CD8-positive, alpha-beta memory T cell (primary cell): ENCODE measurements at regions not wholly inside any gene's neighbourhood (a gene's known extent, or its start where the extent isn't known, plus 50 kb on each side); places are given as distances from the start of the nearest gene placed in this dataset.
"Not testable (repeated sequence)": the region's sequence is repeated elsewhere in the genome, so short reads cannot be mapped to it uniquely, and the experiment has no call there.

Source experiments
- CTCF ChIA-PET: fragments of 350-600 bp; sonication (Branson Sonifier 250); formaldehyde crosslinking; loops from one replicate; lab custom pipeline; 2021; ENCODE audit warnings: antibody characterized with exemption; lab: Charles Lee
- POLR2A ChIA-PET: fragments of 350-600 bp; sonication (Branson Sonifier 250); formaldehyde crosslinking; loops from one replicate; lab custom pipeline; 2021; ENCODE audit warnings: antibody characterized with exemption; lab: Charles Lee
- DNase-seq, 5 donors: peaks; one replicate each; pipeline versions ENCODE4 v3.0.0 to v3.0.0-alpha.2; 2020 to 2022; ENCODE audit warnings: mixed read lengths in 1 of 5
- H3K27ac ChIP-seq: one replicate; pipeline ENCODE4 v1.7.0; 2013; ENCODE audit warnings: low read depth, mild to moderate bottlenecking, low read length, moderate library complexity
- H3K27me3 ChIP-seq: 2 replicates; pipeline ENCODE4 v1.7.0; 2013; ENCODE audit warnings: low read length, mild to moderate bottlenecking; ENCODE audit not compliant: insufficient read depth, poor library complexity, severe bottlenecking
- H3K36me3 ChIP-seq: 2 replicates; pipeline ENCODE4 v1.7.0; 2013; ENCODE audit warnings: mild to moderate bottlenecking, low read length, moderate library complexity; ENCODE audit not compliant: insufficient read depth
- H3K4me1 ChIP-seq: 2 replicates; pipeline ENCODE4 v1.7.0; 2013; ENCODE audit warnings: mild to moderate bottlenecking, low read length, moderate library complexity; ENCODE audit not compliant: insufficient read depth
- H3K4me3 ChIP-seq: 2 replicates; pipeline ENCODE4 v1.7.0; 2013; ENCODE audit warnings: mild to moderate bottlenecking, low read length
- H3K9me3 ChIP-seq: 2 replicates; pipeline ENCODE4 v1.7.0; 2013; ENCODE audit warnings: mild to moderate bottlenecking, low read length
- H3K27ac Mint-ChIP-seq, 8 donors: one replicate each; pipeline ENCODE4 v1.8.0; 2020 to 2021; ENCODE audit warnings: mixed read lengths in 8 of 8, mild to moderate bottlenecking in 6 of 8, inconsistent platforms in 3 of 8, moderate library complexity in 3 of 8
- H3K27me3 Mint-ChIP-seq, 2 donors: one replicate each; pipeline ENCODE4 v1.8.0; 2020 to 2021; ENCODE audit warnings: mixed read lengths in 2 of 2, mild to moderate bottlenecking in 1 of 2, moderate library complexity in 1 of 2
- H3K36me3 Mint-ChIP-seq, 3 donors: one replicate each; pipeline ENCODE4 v1.8.0; 2020 to 2021; ENCODE audit warnings: mixed read lengths in 3 of 3, inconsistent platforms in 1 of 3, mild to moderate bottlenecking in 1 of 3
- H3K4me1 Mint-ChIP-seq, 3 donors: one replicate each; pipeline ENCODE4 v1.8.0; 2020 to 2021; ENCODE audit warnings: mixed read lengths in 3 of 3, inconsistent platforms in 1 of 3, mild to moderate bottlenecking in 1 of 3
- H3K4me3 Mint-ChIP-seq, 7 donors: one replicate each; pipeline ENCODE4 v1.8.0; 2020 to 2021; ENCODE audit warnings: mixed read lengths in 7 of 7, mild to moderate bottlenecking in 6 of 7, moderate library complexity in 4 of 7, inconsistent platforms in 2 of 7
- H3K9me3 Mint-ChIP-seq, 5 donors: one replicate each; pipeline ENCODE4 v1.8.0; 2020 to 2022; ENCODE audit warnings: mixed read lengths in 5 of 5, mild to moderate bottlenecking in 3 of 5, moderate library complexity in 2 of 5, inconsistent platforms in 1 of 5

DNA sequence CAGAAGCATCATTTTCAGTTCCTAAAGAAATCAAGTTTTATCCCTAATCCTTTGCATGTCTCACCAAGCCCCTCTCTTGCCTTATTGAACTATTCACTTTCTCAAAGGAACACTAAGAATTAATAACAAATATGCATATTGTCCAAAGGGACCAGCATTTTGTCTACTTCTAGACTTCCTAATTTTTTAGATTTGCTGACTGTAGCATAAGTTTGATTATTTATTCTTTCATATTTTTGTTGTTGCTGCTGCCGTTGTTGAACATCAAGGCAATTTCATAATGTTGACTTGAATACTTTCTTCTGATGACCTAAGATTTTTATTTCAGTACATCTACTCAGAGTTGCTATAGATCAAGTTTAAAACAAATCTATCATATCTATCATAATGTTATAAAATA is 111.2 kb upstream of the HAPLN1 start:
- Histone ChIP-seq H3K27me3 (no peaks in the 10 kb centered on the region), H3K9me3 (no peaks in the 10 kb centered on the region), H3K36me3 (no peaks in the 10 kb centered on the region), H3K4me1 (no peaks in the 10 kb centered on the region), H3K4me3 (no peak overlapping the region), H3K27ac (no peak overlapping the region)
- no peaks in the 10 kb centered on the region for H3K4me1 Mint-ChIP-seq
- no peak for DNase-seq
- no peaks in the 10 kb centered on the region for H3K36me3 Mint-ChIP-seq
- CTCF ChIA-PET, result no interaction called here
- no peak overlapping the region for H3K4me3 Mint-ChIP-seq
- H3K9me3 Mint-ChIP-seq, result peaks cover 0 to 8% (median 6%) of the 10 kb centered on the region in 5 donors
- H3K27ac Mint-ChIP-seq, result no peak overlapping the region
- no peaks in the 10 kb centered on the region for H3K27me3 Mint-ChIP-seq
- POLR2A ChIA-PET, result no interaction called here

- no peaks in the 10 kb centered on the region for H3K4me1 ChIP-seq
- H3K4me3 ChIP-seq, result no peak overlapping the region
- no peak overlapping the region for H3K27ac ChIP-seq
- Mint-ChIP-seq H3K27me3 (no peaks in the 10 kb centered on the region), H3K4me1 (no peaks in the 10 kb centered on the region), H3K4me3 (no peak overlapping the region), H3K27ac (no peak overlapping the region), H3K36me3 (no peaks in the 10 kb centered on the region), H3K9me3 (peaks cover 0 to 17% (median 6%) of the 10 kb centered on the region in 5 donors)
- H3K36me3 ChIP-seq, result no peaks in the 10 kb centered on the region
- no peak for DNase-seq
- no peaks in the 10 kb centered on the region for H3K9me3 ChIP-seq
- no peaks in the 10 kb centered on the region for H3K27me3 ChIP-seq
- CTCF ChIA-PET, result no interaction called here
- POLR2A ChIA-PET, result no interaction called here
Measured at GRCh38 chr5:83827111-83827557, 106.5 kb upstream of the HAPLN1 start.

GRCh38 chr5:83817591-83817990 is 96.9 kb upstream of the HAPLN1 start:
- Mint-ChIP-seq H3K4me1 (no peaks in the 10 kb centered on the region), H3K36me3 (no peaks in the 10 kb centered on the region), H3K9me3 (peaks cover 0 to 11% (median 3%) of the 10 kb centered on the region in 5 donors), H3K27me3 (no peaks in the 10 kb centered on the region), H3K4me3 (no peak overlapping the region), H3K27ac (no peak overlapping the region)
- POLR2A ChIA-PET, result no interaction called here
- DNase-seq, result no peak
- H3K4me1 ChIP-seq, result no peaks in the 10 kb centered on the region
- no peak overlapping the region for H3K4me3 ChIP-seq
- no peak overlapping the region for H3K27ac ChIP-seq
- CTCF ChIA-PET, result no interaction called here
- no peaks in the 10 kb centered on the region for H3K27me3 ChIP-seq
- H3K9me3 ChIP-seq, result no peaks in the 10 kb centered on the region
- H3K36me3 ChIP-seq, result no peaks in the 10 kb centered on the region

GRCh38 chr5:83815661-83816060 is 95.0 kb upstream of the HAPLN1 start:
- H3K36me3 ChIP-seq, result no peaks in the 10 kb centered on the region
- Mint-ChIP-seq H3K27me3 (no peaks in the 10 kb centered on the region), H3K9me3 (peaks cover 1 to 5% (median 3%) of the 10 kb centered on the region in 5 donors), H3K36me3 (no peaks in the 10 kb centered on the region), H3K4me1 (no peaks in the 10 kb centered on the region), H3K4me3 (no peak overlapping the region), H3K27ac (no peak overlapping the region)
- H3K27ac ChIP-seq, result no peak overlapping the region
- no peaks in the 10 kb centered on the region for H3K27me3 ChIP-seq
- no peak overlapping the region for H3K4me3 ChIP-seq
- no peaks in the 10 kb centered on the region for H3K4me1 ChIP-seq
- DNase-seq, result no peak
- CTCF ChIA-PET, result no interaction called here
- POLR2A ChIA-PET, result no interaction called here
- H3K9me3 ChIP-seq, result no peaks in the 10 kb centered on the region

GRCh38 chr5:83810511-83810910 is 89.9 kb upstream of the HAPLN1 start:
- H3K27ac Mint-ChIP-seq, result no peak overlapping the region
- ChIA-PET CTCF (no interaction called here), POLR2A (no interaction called here)
- H3K9me3 ChIP-seq, result no peaks in the 10 kb centered on the region
- peaks cover 0 to 12% (median 4%) of the 10 kb centered on the region in 5 donors for H3K9me3 Mint-ChIP-seq
- H3K27ac ChIP-seq, result no peak overlapping the region
- H3K4me1 ChIP-seq, result no peaks in the 10 kb centered on the region
- H3K4me1 Mint-ChIP-seq, result no peaks in the 10 kb centered on the region
- H3K27me3 ChIP-seq, result no peaks in the 10 kb centered on the region
- H3K36me3 ChIP-seq, result no peaks in the 10 kb centered on the region
- DNase-seq, result no peak
- no peak overlapping the region for H3K4me3 ChIP-seq
- no peaks in the 10 kb centered on the region for H3K36me3 Mint-ChIP-seq
- H3K27me3 Mint-ChIP-seq, result no peaks in the 10 kb centered on the region
- no peak overlapping the region for H3K4me3 Mint-ChIP-seq

GRCh38 chr5:83802686-83803085 is 82.0 kb upstream of the HAPLN1 start:
- no peak overlapping the region for H3K4me3 ChIP-seq
- no peaks in the 10 kb centered on the region for H3K9me3 ChIP-seq
- no peaks in the 10 kb centered on the region for H3K4me1 ChIP-seq
- no peak for DNase-seq
- no peaks in the 10 kb centered on the region for H3K36me3 Mint-ChIP-seq
- no peaks in the 10 kb centered on the region for H3K27me3 ChIP-seq
- ChIA-PET POLR2A (no interaction called here), CTCF (no interaction called here)
- H3K27ac Mint-ChIP-seq, result no peak overlapping the region
- no peak overlapping the region for H3K4me3 Mint-ChIP-seq
- H3K4me1 Mint-ChIP-seq, result no peaks in the 10 kb centered on the region
- no peaks in the 10 kb centered on the region for H3K27me3 Mint-ChIP-seq
- no peaks in the 10 kb centered on the region for H3K36me3 ChIP-seq
- peaks cover 0 to 8% (median 4%) of the 10 kb centered on the region in 5 donors for H3K9me3 Mint-ChIP-seq
- H3K27ac ChIP-seq, result no peak overlapping the region

DNA sequence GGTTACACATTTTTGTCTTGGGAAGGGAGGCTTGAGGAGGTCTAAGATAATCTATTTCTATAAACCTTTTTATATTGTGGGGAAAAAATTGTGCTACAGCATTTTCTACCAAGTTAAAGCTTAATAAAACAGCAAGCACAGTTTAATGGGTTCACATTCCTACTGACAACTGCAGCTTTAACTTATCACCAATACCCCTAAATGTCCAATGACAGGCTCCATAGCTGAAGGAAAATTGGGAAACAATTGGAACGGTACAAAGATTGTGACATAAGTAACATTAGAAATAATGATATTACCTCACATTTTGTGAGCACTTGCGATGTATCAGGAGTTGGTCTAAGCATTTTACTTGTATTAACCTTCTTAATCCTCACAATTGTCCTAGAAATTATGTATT is 79.5 kb upstream of the HAPLN1 start:
- Mint-ChIP-seq H3K27ac (no peak overlapping the region), H3K27me3 (no peaks in the 10 kb centered on the region), H3K36me3 (no peaks in the 10 kb centered on the region), H3K4me1 (no peaks in the 10 kb centered on the region), H3K4me3 (no peak overlapping the region), H3K9me3 (peaks cover 0 to 6% (median 4%) of the 10 kb centered on the region in 5 donors)
- Histone ChIP-seq H3K4me1 (no peaks in the 10 kb centered on the region), H3K27me3 (no peaks in the 10 kb centered on the region), H3K27ac (no peak overlapping the region), H3K9me3 (no peaks in the 10 kb centered on the region), H3K4me3 (no peak overlapping the region), H3K36me3 (no peaks in the 10 kb centered on the region)
- ChIA-PET CTCF (no interaction called here), POLR2A (no interaction called here)
- no peak for DNase-seq

- H3K36me3 Mint-ChIP-seq, H3K4me1 ChIP-seq, H3K27ac ChIP-seq, DNase-seq, H3K27me3 Mint-ChIP-seq, H3K27me3 ChIP-seq, H3K36me3 ChIP-seq, H3K9me3 Mint-ChIP-seq, POLR2A ChIA-PET, H3K9me3 ChIP-seq, H3K4me3 Mint-ChIP-seq, H3K27ac Mint-ChIP-seq, H3K4me1 Mint-ChIP-seq, CTCF ChIA-PET, H3K4me3 ChIP-seq: not testable (repeated sequence)
Measured at GRCh38 chr5:83799020-83799419, 78.4 kb upstream of the HAPLN1 start.

DNA sequence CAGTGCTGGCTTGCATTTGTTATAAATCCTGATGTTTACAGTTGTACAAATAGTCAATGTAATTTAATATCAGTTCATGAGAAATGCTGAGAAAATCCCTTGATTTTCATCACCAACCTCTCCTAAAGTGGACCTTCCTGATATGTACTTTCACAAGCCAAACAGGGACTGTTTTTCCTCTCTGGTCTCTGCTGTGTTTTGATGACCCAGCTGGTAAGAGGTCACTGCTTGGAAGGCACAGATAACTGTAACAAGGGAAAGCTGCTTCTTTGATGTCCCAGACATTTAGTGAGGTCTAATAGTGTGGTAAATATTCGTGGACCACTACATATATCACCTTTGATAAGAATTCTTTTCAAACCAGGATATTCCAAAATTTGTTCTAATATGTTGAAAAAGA is 68.7 kb upstream of the HAPLN1 start:
- POLR2A ChIA-PET, result no interaction called here
- no peaks in the 10 kb centered on the region for H3K4me1 Mint-ChIP-seq
- CTCF ChIA-PET, result no interaction called here
- Histone ChIP-seq H3K4me1 (no peaks in the 10 kb centered on the region), H3K9me3 (no peaks in the 10 kb centered on the region), H3K36me3 (no peaks in the 10 kb centered on the region), H3K27me3 (no peaks in the 10 kb centered on the region), H3K27ac (no peak overlapping the region), H3K4me3 (no peak overlapping the region)
- H3K27ac Mint-ChIP-seq, result no peak overlapping the region
- H3K4me3 Mint-ChIP-seq, result no peak overlapping the region
- no peak for DNase-seq
- H3K9me3 Mint-ChIP-seq, result no peaks in the 10 kb centered on the region
- H3K36me3 Mint-ChIP-seq, result no peaks in the 10 kb centered on the region
- H3K27me3 Mint-ChIP-seq, result no peaks in the 10 kb centered on the region
